ENCODE measurements at regions not wholly inside any gene's neighbourhood (a gene's known extent, or its start where the extent isn't known, plus 50 kb on each side); places are given as distances from the start of the nearest gene placed in this dataset.

DNA sequence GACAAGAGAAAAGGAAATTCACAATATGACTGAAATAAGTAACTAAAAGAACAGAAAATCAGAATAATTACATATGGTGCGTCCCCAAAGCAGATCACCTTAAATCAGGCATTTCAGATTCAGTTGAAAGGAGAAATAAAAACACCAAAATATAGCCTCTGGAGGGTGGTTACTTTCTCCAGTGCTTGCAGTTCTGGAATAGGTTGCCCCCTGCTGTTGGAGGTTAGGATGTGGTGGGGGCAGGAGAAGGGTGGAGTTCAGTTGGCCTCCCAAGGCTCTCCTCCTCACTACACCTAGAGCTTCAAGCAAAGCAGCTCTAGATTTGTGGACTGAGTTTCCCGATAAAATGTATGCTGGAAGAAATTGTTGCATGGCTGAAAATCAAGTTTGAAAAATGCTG lies 338.2 kb upstream of the TLE4 start:
- TF ChIP-seq, protein P1, sequence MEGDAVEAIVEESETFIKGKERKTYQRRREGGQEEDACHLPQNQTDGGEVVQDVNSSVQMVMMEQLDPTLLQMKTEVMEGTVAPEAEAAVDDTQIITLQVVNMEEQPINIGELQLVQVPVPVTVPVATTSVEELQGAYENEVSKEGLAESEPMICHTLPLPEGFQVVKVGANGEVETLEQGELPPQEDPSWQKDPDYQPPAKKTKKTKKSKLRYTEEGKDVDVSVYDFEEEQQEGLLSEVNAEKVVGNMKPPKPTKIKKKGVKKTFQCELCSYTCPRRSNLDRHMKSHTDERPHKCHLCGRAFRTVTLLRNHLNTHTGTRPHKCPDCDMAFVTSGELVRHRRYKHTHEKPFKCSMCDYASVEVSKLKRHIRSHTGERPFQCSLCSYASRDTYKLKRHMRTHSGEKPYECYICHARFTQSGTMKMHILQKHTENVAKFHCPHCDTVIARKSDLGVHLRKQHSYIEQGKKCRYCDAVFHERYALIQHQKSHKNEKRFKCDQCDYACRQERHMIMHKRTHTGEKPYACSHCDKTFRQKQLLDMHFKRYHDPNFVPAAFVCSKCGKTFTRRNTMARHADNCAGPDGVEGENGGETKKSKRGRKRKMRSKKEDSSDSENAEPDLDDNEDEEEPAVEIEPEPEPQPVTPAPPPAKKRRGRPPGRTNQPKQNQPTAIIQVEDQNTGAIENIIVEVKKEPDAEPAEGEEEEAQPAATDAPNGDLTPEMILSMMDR (IDR thresholded peaks at IDR 0.05; ENCODE audit: extremely low read depth in 1 of 2, insufficient read depth in 1 of 2, low read depth in 1 of 2, low read length in 2 of 2), result peak; percentile 42 to 54
- TF ChIP-seq, protein P2, sequence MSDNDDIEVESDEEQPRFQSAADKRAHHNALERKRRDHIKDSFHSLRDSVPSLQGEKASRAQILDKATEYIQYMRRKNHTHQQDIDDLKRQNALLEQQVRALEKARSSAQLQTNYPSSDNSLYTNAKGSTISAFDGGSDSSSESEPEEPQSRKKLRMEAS (IDR thresholded peaks at IDR 0.05; ENCODE audit: insufficient read depth, insufficient read length), result no peak
- TF ChIP-seq POLR2AphosphoS5 (IDR thresholded peaks at IDR 0.05; ENCODE audit: insufficient read depth, low read depth, low read length) (no peak), POLR2A (IDR thresholded peaks at IDR 0.05; ENCODE audit: low read depth, low read length) (no peak), FOS (IDR thresholded peaks at IDR 0.05; ENCODE audit: borderline replicate concordance, insufficient read depth, low read length) (no peak), EZH2 (IDR thresholded peaks at IDR 0.05; ENCODE audit: borderline replicate concordance, low read depth, low read length, severe bottlenecking) (no peak), JUN (IDR thresholded peaks at IDR 0.05; ENCODE audit: borderline replicate concordance, insufficient read depth, insufficient read length, low read depth) (no peak)
